ENCODE measurements at regions not wholly inside any gene's neighbourhood (a gene's known extent, or its start where the extent isn't known, plus 50 kb on each side); places are given as distances from the start of the nearest gene placed in this dataset.

GRCh38 chr14:34004881-34005280, 54.0 kb upstream of the EGLN3 start:
- Histone ChIP-seq H3K27ac (ENCODE audit: insufficient read depth in 1 of 2, low read depth in 1 of 2, low read length in 2 of 2, poor library complexity in 1 of 2, severe bottlenecking in 2 of 2) (no peak overlapping the region), H3K4me1 (ENCODE audit: control extremely low read depth in 1 of 4, control insufficient read depth in 4 of 4, insufficient read depth in 4 of 4, low read length in 3 of 4) (peaks cover 0 to 17% (median 4%) of the 10 kb centered on the region in 4 experiments), H3K27me3 (replicated peaks in 2 of 5; ENCODE audit: control insufficient read depth in 4 of 5, insufficient read depth in 5 of 5, low read length in 4 of 5) (no peaks in the 10 kb centered on the region), H3K36me3 (ENCODE audit: control insufficient read depth in 4 of 4, insufficient read depth in 4 of 4, low read length in 3 of 4) (no peaks in the 10 kb centered on the region), H3K9me3 (ENCODE audit: control extremely low read depth in 1 of 5, control insufficient read depth in 4 of 5, insufficient read depth in 2 of 5, low read depth in 1 of 5, low read length in 4 of 5) (no peaks in the 10 kb centered on the region), H3K4me3 (ENCODE audit: control insufficient read depth in 1 of 7, extremely low read depth in 1 of 7, insufficient read depth in 4 of 7, low read depth in 2 of 7, low read length in 6 of 7) (no peak overlapping the region)
- POLR2A ChIA-PET = no interaction called here
- WGBS (ENCODE audit: insufficient coverage) = 6% methylated on average over 2 of the region's 3 CpGs
- DNase-seq = peak in 2 of 3 donors; percentile 43 to 63
- CTCF ChIA-PET = no interaction called here

GRCh38 chr14:34003691-34004090, 52.8 kb upstream of the EGLN3 start:
- CTCF ChIA-PET = interaction anchor here (0.8 to 1.6 kb wide), 2 partner anchors 8 to 156 kb away, joined by 3 read pairs; no protein-coding TSS in a partner anchor

GRCh38 chr14:34003082-34003668, 52.3 kb upstream of the EGLN3 start:
- POLR2A ChIA-PET = interaction anchor here (0.6 to 0.9 kb wide), 2 partner anchors 9 to 1138 kb away, joined by 3 to 4 read pairs; no protein-coding TSS in a partner anchor
- H3K27ac ChIP-seq (ENCODE audit: insufficient read depth in 1 of 2, low read depth in 1 of 2, low read length in 2 of 2, poor library complexity in 1 of 2, severe bottlenecking in 2 of 2) = no peak overlapping the region
- CTCF ChIA-PET = interaction anchor here (0.7 to 1.6 kb wide), 2 partner anchors 9 to 167 kb away, joined by 3 read pairs; no protein-coding TSS in a partner anchor

More at GRCh38 chr14:34003691-34004090, 52.8 kb upstream of the EGLN3 start:
- WGBS (ENCODE audit: insufficient coverage) = 93% methylated on average over 2 of the region's 4 CpGs
- H3K9me3 ChIP-seq (ENCODE audit: control extremely low read depth in 1 of 5, control insufficient read depth in 4 of 5, insufficient read depth in 2 of 5, low read depth in 1 of 5, low read length in 4 of 5) = no peaks in the 10 kb centered on the region
- H3K36me3 ChIP-seq (ENCODE audit: control insufficient read depth in 4 of 4, insufficient read depth in 4 of 4, low read length in 3 of 4) = no peaks in the 10 kb centered on the region
- H3K27ac ChIP-seq (ENCODE audit: insufficient read depth in 1 of 2, low read depth in 1 of 2, low read length in 2 of 2, poor library complexity in 1 of 2, severe bottlenecking in 2 of 2) = no peak overlapping the region
- peaks cover 0 to 17% (median 4%) of the 10 kb centered on the region in 4 experiments for H3K4me1 ChIP-seq (ENCODE audit: control extremely low read depth in 1 of 4, control insufficient read depth in 4 of 4, insufficient read depth in 4 of 4, low read length in 3 of 4)
- POLR2A ChIA-PET = interaction anchor here (0.6 kb wide), 1 partner anchor 1137 kb away, joined by 3 read pairs; no protein-coding TSS in a partner anchor
- H3K4me3 ChIP-seq (ENCODE audit: control insufficient read depth in 1 of 7, extremely low read depth in 1 of 7, insufficient read depth in 4 of 7, low read depth in 2 of 7, low read length in 6 of 7) = no peak overlapping the region
- H3K27me3 ChIP-seq (replicated peaks in 2 of 5; ENCODE audit: control insufficient read depth in 4 of 5, insufficient read depth in 5 of 5, low read length in 4 of 5) = no peaks in the 10 kb centered on the region
- no peak for DNase-seq

More at GRCh38 chr14:34003082-34003668, 52.3 kb upstream of the EGLN3 start:
- no peaks in the 10 kb centered on the region for H3K36me3 ChIP-seq (ENCODE audit: control insufficient read depth in 4 of 4, insufficient read depth in 4 of 4, low read length in 3 of 4)
- DNase-seq = no peak
- H3K27me3 ChIP-seq (replicated peaks in 2 of 5; ENCODE audit: control insufficient read depth in 4 of 5, insufficient read depth in 5 of 5, low read length in 4 of 5) = no peaks in the 10 kb centered on the region
- H3K9me3 ChIP-seq (ENCODE audit: control extremely low read depth in 1 of 5, control insufficient read depth in 4 of 5, insufficient read depth in 2 of 5, low read depth in 1 of 5, low read length in 4 of 5) = no peaks in the 10 kb centered on the region
- WGBS (ENCODE audit: insufficient coverage) = 98% methylated on average over 4 of the region's 4 CpGs
- H3K4me1 ChIP-seq (ENCODE audit: control extremely low read depth in 1 of 4, control insufficient read depth in 4 of 4, insufficient read depth in 4 of 4, low read length in 3 of 4) = peaks cover 0 to 17% (median 4%) of the 10 kb centered on the region in 4 experiments
- H3K4me3 ChIP-seq (ENCODE audit: control insufficient read depth in 1 of 7, extremely low read depth in 1 of 7, insufficient read depth in 4 of 7, low read depth in 2 of 7, low read length in 6 of 7) = no peak overlapping the region

All from common myeloid progenitor, CD34-positive (primary cell).